ENCODE measurements at regions not wholly inside any gene's neighbourhood (a gene's known extent, or its start where the extent isn't known, plus 50 kb on each side); places are given as distances from the start of the nearest gene placed in this dataset.

DNA sequence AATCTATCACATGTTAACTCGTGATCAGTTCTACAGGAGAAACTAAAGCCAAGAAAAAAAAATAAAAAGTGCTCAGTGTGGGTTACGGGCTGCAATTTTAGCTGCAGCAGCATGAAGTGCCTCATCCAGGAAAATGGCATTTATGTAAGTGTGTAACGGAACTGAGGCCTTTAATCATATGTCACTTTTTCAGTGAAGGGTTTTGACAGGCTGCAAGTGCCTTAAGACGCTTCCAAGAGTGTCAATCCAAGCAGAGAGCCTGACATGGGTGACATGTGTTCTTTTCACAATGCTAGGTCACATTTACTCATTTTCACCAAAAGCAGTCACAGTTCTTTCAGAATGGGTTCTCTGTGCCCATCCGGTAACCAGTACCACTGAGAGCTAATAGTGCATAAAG is 604.6 kb downstream of the RAB28 start:
- ATAC-seq (ENCODE audit: low FRiP score in 2 of 2) (no peak), DNase-seq (no peak)
- H3K27me3 ChIP-seq, result no peaks in the 10 kb centered on the region
- H3K36me3 ChIP-seq, result no peaks in the 10 kb centered on the region
- H3K27ac ChIP-seq, result no peak overlapping the region
- TF ChIP-seq EP300 (IDR thresholded peaks at IDR 0.05) (no peak), POLR2AphosphoS5 (IDR thresholded peaks at IDR 0.05) (no peak), POLR2A (IDR thresholded peaks at IDR 0.05) (no peak)
- TF ChIP-seq, protein P1, sequence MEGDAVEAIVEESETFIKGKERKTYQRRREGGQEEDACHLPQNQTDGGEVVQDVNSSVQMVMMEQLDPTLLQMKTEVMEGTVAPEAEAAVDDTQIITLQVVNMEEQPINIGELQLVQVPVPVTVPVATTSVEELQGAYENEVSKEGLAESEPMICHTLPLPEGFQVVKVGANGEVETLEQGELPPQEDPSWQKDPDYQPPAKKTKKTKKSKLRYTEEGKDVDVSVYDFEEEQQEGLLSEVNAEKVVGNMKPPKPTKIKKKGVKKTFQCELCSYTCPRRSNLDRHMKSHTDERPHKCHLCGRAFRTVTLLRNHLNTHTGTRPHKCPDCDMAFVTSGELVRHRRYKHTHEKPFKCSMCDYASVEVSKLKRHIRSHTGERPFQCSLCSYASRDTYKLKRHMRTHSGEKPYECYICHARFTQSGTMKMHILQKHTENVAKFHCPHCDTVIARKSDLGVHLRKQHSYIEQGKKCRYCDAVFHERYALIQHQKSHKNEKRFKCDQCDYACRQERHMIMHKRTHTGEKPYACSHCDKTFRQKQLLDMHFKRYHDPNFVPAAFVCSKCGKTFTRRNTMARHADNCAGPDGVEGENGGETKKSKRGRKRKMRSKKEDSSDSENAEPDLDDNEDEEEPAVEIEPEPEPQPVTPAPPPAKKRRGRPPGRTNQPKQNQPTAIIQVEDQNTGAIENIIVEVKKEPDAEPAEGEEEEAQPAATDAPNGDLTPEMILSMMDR (IDR thresholded peaks at IDR 0.05), result no peak
- H3K4me3 ChIP-seq, result no peak overlapping the region
- H3K4me1 ChIP-seq, result no peaks in the 10 kb centered on the region
- no peaks in the 10 kb centered on the region for H3K9me3 ChIP-seq
- 66 to 84% methylated on average over 5 of the region's 5 CpGs for WGBS, 2 donors

DNA sequence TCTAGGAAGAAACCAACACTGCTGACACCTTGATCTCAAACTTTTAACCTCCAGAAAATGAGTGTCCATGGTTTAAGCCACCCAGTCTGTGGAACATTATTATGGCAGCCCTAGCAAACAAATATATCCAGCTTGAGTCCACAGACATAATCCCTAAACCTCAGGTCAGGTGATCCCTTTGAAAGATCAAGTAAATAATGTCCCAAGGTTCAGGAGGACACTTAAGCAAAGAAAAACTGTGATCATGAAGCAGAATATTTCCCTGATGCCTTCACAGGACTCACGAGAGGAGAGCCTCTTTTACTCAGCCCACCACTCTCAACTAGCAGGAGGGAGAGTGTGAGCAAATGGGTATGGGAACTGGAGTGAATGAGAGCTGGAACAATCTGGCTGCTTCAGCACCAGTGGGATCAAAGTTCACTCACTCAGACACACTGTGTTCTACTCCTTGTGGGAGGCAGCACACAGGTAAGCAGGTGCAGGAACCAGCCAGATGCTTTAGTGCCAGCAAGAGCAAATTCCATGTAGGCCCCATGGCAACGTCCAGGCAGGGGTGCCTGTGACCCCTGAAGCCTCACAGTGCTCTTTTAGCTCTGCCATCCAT is 608.4 kb downstream of the RAB28 start:
- no peak overlapping the region for H3K4me3 ChIP-seq
- ATAC-seq (ENCODE audit: low FRiP score in 2 of 2) (no peak), DNase-seq (no peak)
- no peaks in the 10 kb centered on the region for H3K4me1 ChIP-seq
- H3K27me3 ChIP-seq, result no peaks in the 10 kb centered on the region
- no peaks in the 10 kb centered on the region for H3K9me3 ChIP-seq
- TF ChIP-seq EP300 (IDR thresholded peaks at IDR 0.05), result no peak
- H3K36me3 ChIP-seq, result no peaks in the 10 kb centered on the region
- 68 to 79% methylated on average over 2 of the region's 2 CpGs for WGBS, 2 donors
- no peak overlapping the region for H3K27ac ChIP-seq

DNA sequence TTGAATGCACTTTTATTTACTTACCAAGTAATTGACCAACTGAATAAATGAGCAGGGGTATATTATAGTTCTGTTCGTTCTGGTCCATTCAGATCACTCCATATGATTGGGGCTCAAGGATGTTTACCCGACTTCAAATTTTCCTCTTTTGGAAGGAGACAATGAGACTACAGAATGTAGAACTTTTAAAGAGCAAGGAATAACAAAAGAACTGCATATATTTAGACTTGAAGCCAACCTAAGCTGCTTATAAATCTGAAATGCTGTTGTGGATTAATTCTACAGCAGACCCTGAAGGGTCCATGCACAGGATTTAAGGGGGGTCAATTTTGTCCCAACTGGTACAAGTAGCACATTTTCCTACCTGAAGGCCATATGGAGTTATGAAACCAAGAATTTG is 610.8 kb downstream of the RAB28 start:
- WGBS, 2 donors, result 72 to 83% methylated on average over 2 of the region's 2 CpGs
- no peak overlapping the region for H3K4me3 ChIP-seq
- TF ChIP-seq EP300 (IDR thresholded peaks at IDR 0.05), result no peak
- TF ChIP-seq, protein P1 (IDR thresholded peaks at IDR 0.05), result no peak
- no peak for TF ChIP-seq POLR2A (IDR thresholded peaks at IDR 0.05)
- no peak for TF ChIP-seq POLR2AphosphoS5 (IDR thresholded peaks at IDR 0.05)
- H3K9me3 ChIP-seq, result no peaks in the 10 kb centered on the region
- DNase-seq (no peak), ATAC-seq (ENCODE audit: low FRiP score in 2 of 2) (no peak)
- H3K36me3 ChIP-seq, result no peaks in the 10 kb centered on the region
- no peaks in the 10 kb centered on the region for H3K27me3 ChIP-seq
- no peak overlapping the region for H3K27ac ChIP-seq
- H3K4me1 ChIP-seq, result no peaks in the 10 kb centered on the region

DNA sequence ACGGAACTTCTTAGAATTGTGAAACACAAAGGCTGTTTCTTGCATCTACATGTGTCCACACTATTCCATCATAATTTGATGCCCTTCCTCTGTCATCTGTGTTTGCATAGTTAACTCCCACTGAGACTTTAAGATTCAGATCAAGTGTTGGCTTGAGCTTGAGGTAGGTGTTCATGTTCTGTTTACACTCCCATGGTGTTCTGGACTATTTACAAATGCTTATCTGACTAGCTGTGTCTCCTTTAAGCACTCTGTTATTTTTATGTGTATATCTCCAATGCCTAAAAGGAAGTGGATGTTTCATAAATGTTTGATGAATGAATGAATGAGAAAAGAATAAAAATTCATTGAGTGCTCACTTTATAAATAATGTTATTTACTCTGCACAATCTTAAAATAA is 622.7 kb downstream of the RAB28 start:
- H3K27me3 ChIP-seq, result no peaks in the 10 kb centered on the region
- no peaks in the 10 kb centered on the region for H3K36me3 ChIP-seq
- no peak for TF ChIP-seq POLR2AphosphoS5 (IDR thresholded peaks at IDR 0.05)
- no peak for TF ChIP-seq EP300 (IDR thresholded peaks at IDR 0.05)
- TF ChIP-seq, protein P1 (IDR thresholded peaks at IDR 0.05), result no peak
- 91 to 92% methylated on average over 1 of the region's 1 CpG for WGBS, 2 donors
- no peak overlapping the region for H3K27ac ChIP-seq
- no peaks in the 10 kb centered on the region for H3K9me3 ChIP-seq
- H3K4me3 ChIP-seq, result no peak overlapping the region
- DNase-seq, result no peak
- no peaks in the 10 kb centered on the region for H3K4me1 ChIP-seq
- no peak for ATAC-seq (ENCODE audit: low FRiP score in 2 of 2)

DNA sequence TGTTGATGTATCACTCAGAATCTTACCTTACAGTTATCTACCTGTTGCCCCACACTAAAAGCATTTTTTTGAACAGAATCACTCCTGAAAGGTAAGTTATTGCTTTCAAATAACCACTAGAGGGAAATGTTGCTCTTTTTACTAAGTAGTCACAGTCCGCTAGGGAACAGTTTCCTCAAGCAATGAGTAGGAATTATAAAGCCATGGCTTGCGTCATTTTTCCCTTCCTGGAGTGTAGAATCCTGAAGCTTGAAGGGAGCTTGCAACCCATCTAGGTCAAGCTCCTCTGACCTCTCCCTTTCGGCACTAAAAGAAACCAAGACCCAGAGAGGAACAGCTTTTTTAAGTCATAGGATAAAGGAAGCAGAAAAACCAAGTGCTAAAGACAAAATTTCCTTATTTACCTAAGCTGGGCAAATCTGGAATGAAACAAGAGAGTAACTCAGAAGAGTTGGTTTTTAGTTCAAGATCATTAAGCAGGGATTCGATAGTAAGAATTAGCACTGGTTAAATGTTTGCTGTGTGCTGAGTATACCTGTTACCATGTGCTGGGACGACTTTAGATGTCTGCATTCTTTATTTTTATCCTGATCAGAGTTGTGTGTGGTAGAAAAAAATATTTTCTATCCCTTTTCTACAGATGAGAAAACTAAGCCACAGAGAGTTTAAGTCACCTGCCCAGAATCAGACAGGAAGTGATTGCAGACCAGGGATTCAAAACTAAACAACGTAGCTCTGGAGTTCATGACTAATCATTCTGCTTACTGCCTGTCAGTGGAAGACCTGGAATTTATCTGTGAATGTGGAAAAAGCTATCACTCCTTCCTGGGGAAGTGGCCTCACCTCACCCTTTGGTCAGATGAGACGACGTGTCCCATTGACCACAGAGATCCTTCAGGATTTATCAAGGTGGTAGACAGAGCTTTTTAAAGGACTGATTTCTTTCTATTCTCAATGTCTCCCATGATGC is 631.5 kb downstream of the RAB28 start:
- no peak for DNase-seq
- Histone ChIP-seq H3K36me3 (no peaks in the 10 kb centered on the region), H3K9me3 (no peaks in the 10 kb centered on the region), H3K27me3 (no peaks in the 10 kb centered on the region), H3K4me3 (no peak overlapping the region), H3K27ac (no peak overlapping the region), H3K4me1 (no peaks in the 10 kb centered on the region)
- TF ChIP-seq, protein P1 (IDR thresholded peaks at IDR 0.05), result peak in 4 of 6 experiments; percentile 24 to 57 (median 46)
- no peak for TF ChIP-seq EP300 (IDR thresholded peaks at IDR 0.05)
- ATAC-seq (ENCODE audit: low FRiP score in 2 of 2), result peak in 1 of 2 donors; percentile 81
- whole genome bisulfite sequencing, 2 donors, result 25 to 27% methylated on average over 8 of the region's 8 CpGs
